Muscle of leg (tissue), 3 donors: ENCODE measurements at regions not wholly inside any gene's neighbourhood (a gene's known extent, or its start where the extent isn't known, plus 50 kb on each side); places are given as distances from the start of the nearest gene placed in this dataset.
"Not testable (repeated sequence)": the region's sequence is repeated elsewhere in the genome, so short reads cannot be mapped to it uniquely, and the experiment has no call there.

Experiments
- DNase-seq: peaks from one replicate; pipeline ENCODE4 v3.0.0; 2013
- H3K27ac ChIP-seq: one replicate; pipeline ENCODE4 v1.5.1; 2013; ENCODE audit warnings: mild to moderate bottlenecking, low read length, control low read depth
- H3K27me3 ChIP-seq: one replicate; pipeline ENCODE4 v1.6.1; 2013; ENCODE audit warnings: low read length; ENCODE audit not compliant: control insufficient read depth, insufficient read depth
- H3K36me3 ChIP-seq: one replicate; pipeline ENCODE4 v1.6.1; 2013; ENCODE audit warnings: low read length; ENCODE audit not compliant: control insufficient read depth, insufficient read depth
- H3K4me1 ChIP-seq: one replicate; pipeline ENCODE4 v1.6.1; 2013; ENCODE audit warnings: low read length; ENCODE audit not compliant: control insufficient read depth, insufficient read depth
- H3K4me3 ChIP-seq: one replicate; pipeline ENCODE4 v1.5.1; 2013; ENCODE audit warnings: low read length, control low read depth
- H3K9me3 ChIP-seq: replicated peaks from 2 replicates; pipeline ENCODE4 v1.6.1; 2013; ENCODE audit warnings: low read depth, low read length; ENCODE audit not compliant: control insufficient read depth
- WGBS: methylation state at CpG from one replicate; pipeline ENCODE4 v1.1.5; 2013; ENCODE audit warnings: missing lambda C conversion rate; ENCODE audit not compliant: insufficient coverage; 5-methylcytosine and 5-hydroxymethylcytosine counted together

- no peak overlapping the region for H3K27ac ChIP-seq
- no peak for DNase-seq
- no peaks in the 10 kb centered on the region for H3K27me3 ChIP-seq
- no peaks in the 10 kb centered on the region for H3K36me3 ChIP-seq
- 49% methylated on average over 10 of the region's 10 CpGs for WGBS
- no peak overlapping the region for H3K4me3 ChIP-seq
- H3K4me1 ChIP-seq: no peaks in the 10 kb centered on the region
- peaks cover 15% of the 10 kb centered on the region for H3K9me3 ChIP-seq
Measured at GRCh38 chr14:106166650-106167204, 640.3 kb downstream of the TMEM121 start.

GRCh38 chr14:106170163-106170658 is 643.8 kb downstream of the TMEM121 start:
- H3K27me3 ChIP-seq, DNase-seq, H3K36me3 ChIP-seq, H3K4me1 ChIP-seq, H3K27ac ChIP-seq, H3K4me3 ChIP-seq: not testable (repeated sequence)
- 51% methylated on average over 6 of the region's 13 CpGs for WGBS
- H3K9me3 ChIP-seq: peaks cover 15% of the 10 kb centered on the region

GRCh38 chr14:106174206-106174605 is 647.8 kb downstream of the TMEM121 start:
- Histone ChIP-seq H3K4me1 (no peaks in the 10 kb centered on the region), H3K27me3 (no peaks in the 10 kb centered on the region), H3K9me3 (peaks cover 6% of the 10 kb centered on the region), H3K4me3 (no peak overlapping the region), H3K36me3 (no peaks in the 10 kb centered on the region), H3K27ac (no peak overlapping the region)
- DNase-seq: no peak
- 20% methylated on average over 1 of the region's 7 CpGs for WGBS

GRCh38 chr14:106177266-106178246 is 651.2 kb downstream of the TMEM121 start:
- no CpG with 5 or more reads among the region's 7 CpGs for WGBS
- not testable (repeated sequence) for H3K27ac ChIP-seq, H3K4me1 ChIP-seq, H3K36me3 ChIP-seq, H3K27me3 ChIP-seq, DNase-seq, H3K4me3 ChIP-seq
- H3K9me3 ChIP-seq: peaks cover 13% of the 10 kb centered on the region

DNA sequence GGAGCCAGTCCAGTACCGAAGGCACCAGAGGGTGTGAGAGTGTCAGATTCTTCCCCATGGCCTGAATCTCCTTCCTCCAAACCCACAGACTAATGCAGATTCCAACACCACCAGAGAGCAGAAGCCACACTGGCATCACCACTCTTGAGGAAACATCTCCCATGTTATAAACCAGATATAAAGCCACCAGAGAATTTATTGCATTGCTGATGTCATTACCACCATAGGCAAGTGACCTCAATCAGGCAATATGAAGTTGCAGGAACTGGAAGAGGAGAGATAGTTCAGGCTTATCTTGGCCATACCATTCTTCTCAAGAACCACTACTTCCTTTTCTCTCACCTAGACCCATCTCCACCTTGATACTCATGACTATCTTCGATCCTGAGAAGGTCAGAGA is 653.4 kb downstream of the TMEM121 start:
- no peaks in the 10 kb centered on the region for H3K4me1 ChIP-seq
- DNase-seq: no peak
- no peaks in the 10 kb centered on the region for H3K36me3 ChIP-seq
- WGBS: 0% methylated on average over 1 of the region's 2 CpGs
- H3K27me3 ChIP-seq: no peaks in the 10 kb centered on the region
- H3K27ac ChIP-seq: no peak overlapping the region
- no peak overlapping the region for H3K4me3 ChIP-seq
- peaks cover 17% of the 10 kb centered on the region for H3K9me3 ChIP-seq

GRCh38 chr14:106184771-106185170 is 658.4 kb downstream of the TMEM121 start:
- not testable (repeated sequence) for DNase-seq, H3K4me1 ChIP-seq, H3K27ac ChIP-seq, H3K4me3 ChIP-seq, H3K27me3 ChIP-seq, H3K36me3 ChIP-seq
- WGBS: 60% methylated on average over 3 of the region's 8 CpGs
- peaks cover 28% of the 10 kb centered on the region for H3K9me3 ChIP-seq

- H3K4me3 ChIP-seq, H3K36me3 ChIP-seq, H3K27ac ChIP-seq, DNase-seq, H3K4me1 ChIP-seq, H3K27me3 ChIP-seq: not testable (repeated sequence)
- WGBS: 90% methylated on average over 3 of the region's 6 CpGs
- peaks cover 28% of the 10 kb centered on the region for H3K9me3 ChIP-seq
Measured at GRCh38 chr14:106185174-106185836, 658.9 kb downstream of the TMEM121 start.

GRCh38 chr14:106185837-106186233 is 659.5 kb downstream of the TMEM121 start:
- no peak for DNase-seq
- H3K4me3 ChIP-seq: no peak overlapping the region
- H3K4me1 ChIP-seq: no peaks in the 10 kb centered on the region
- WGBS: 10% methylated on average over 2 of the region's 4 CpGs
- peaks cover 28% of the 10 kb centered on the region for H3K9me3 ChIP-seq
- no peaks in the 10 kb centered on the region for H3K27me3 ChIP-seq
- no peak overlapping the region for H3K27ac ChIP-seq
- H3K36me3 ChIP-seq: no peaks in the 10 kb centered on the region

- WGBS: no CpG with 5 or more reads among the region's 3 CpGs
- no peak overlapping the region for H3K27ac ChIP-seq
- no peak overlapping the region for H3K4me3 ChIP-seq
- DNase-seq: no peak
- peaks cover 23% of the 10 kb centered on the region for H3K9me3 ChIP-seq
- H3K27me3 ChIP-seq: no peaks in the 10 kb centered on the region
- no peaks in the 10 kb centered on the region for H3K4me1 ChIP-seq
- no peaks in the 10 kb centered on the region for H3K36me3 ChIP-seq
Measured at GRCh38 chr14:106187216-106187615, 660.8 kb downstream of the TMEM121 start.

- not testable (repeated sequence) for H3K4me1 ChIP-seq, H3K9me3 ChIP-seq, H3K4me3 ChIP-seq, H3K36me3 ChIP-seq, DNase-seq, H3K27me3 ChIP-seq, H3K27ac ChIP-seq
Measured at GRCh38 chr14:106192701-106193100, 666.3 kb downstream of the TMEM121 start.
